ENCODE measurements at regions not wholly inside any gene's neighbourhood (a gene's known extent, or its start where the extent isn't known, plus 50 kb on each side); places are given as distances from the start of the nearest gene placed in this dataset.

DNA sequence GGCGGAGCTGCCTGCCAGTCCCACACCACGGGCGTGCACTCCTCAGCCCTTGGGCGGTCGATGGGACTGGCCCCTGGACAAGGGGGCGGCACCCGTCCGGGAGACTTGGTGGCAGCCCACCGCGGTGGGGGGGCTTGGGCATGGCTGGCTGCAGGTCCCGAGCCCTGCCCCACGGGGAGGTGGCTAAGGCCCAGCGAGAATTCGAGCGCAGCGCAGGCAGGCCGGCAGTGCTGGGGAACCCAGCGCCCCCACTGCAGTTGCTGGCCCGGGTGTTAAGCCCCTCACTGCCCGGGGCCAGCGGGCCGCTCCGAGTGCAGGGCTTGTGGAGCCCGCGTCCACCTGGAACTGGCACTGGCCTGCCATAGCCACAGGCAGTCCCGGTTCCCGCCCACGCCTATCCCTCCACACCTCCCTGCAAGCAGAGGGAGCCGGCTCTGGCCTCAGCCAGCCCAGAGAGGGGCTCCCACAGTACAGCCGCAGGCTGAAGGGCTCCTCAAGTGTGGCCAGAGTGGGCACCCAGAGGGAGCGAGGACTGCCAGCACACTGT is 742.9 kb upstream of the DDX18 start (continued):
- TF ChIP-seq, protein P1, sequence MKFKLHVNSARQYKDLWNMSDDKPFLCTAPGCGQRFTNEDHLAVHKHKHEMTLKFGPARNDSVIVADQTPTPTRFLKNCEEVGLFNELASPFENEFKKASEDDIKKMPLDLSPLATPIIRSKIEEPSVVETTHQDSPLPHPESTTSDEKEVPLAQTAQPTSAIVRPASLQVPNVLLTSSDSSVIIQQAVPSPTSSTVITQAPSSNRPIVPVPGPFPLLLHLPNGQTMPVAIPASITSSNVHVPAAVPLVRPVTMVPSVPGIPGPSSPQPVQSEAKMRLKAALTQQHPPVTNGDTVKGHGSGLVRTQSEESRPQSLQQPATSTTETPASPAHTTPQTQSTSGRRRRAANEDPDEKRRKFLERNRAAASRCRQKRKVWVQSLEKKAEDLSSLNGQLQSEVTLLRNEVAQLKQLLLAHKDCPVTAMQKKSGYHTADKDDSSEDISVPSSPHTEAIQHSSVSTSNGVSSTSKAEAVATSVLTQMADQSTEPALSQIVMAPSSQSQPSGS (IDR thresholded peaks at IDR 0.05; ENCODE audit: low read length): no peak
- TF ChIP-seq YY1 (IDR thresholded peaks at IDR 0.05; ENCODE audit: low read depth, low read length) (no peak), CBX8 (IDR thresholded peaks at IDR 0.05; ENCODE audit: borderline replicate concordance, low read depth, low read length) (no peak), SIN3A (conservative IDR thresholded peaks at IDR 0.05 in 1 of 2, IDR thresholded peaks at IDR 0.05 in 1 of 2; ENCODE audit: low read depth in 1 of 2, low read length in 2 of 2) (no peak)
